ENCODE measurements at regions not wholly inside any gene's neighbourhood (a gene's known extent, or its start where the extent isn't known, plus 50 kb on each side); places are given as distances from the start of the nearest gene placed in this dataset.

- TF ChIP-seq RARB (CRISPR knock-in tag; IDR thresholded peaks at IDR 0.05), result no peak
- TF ChIP-seq TCF4 (CRISPR knock-in tag; IDR thresholded peaks at IDR 0.05; ENCODE audit: borderline replicate concordance), result no peak
- no peak for TF ChIP-seq PATZ1 (CRISPR knock-in tag; IDR thresholded peaks at IDR 0.05; ENCODE audit: borderline replicate concordance)
- peak; percentile 20 for ATAC-seq
Observed at GRCh38 chr6:25035174-25035511, 99.4 kb upstream of the RIPOR2 start.

- ATAC-seq, result peak; percentile 39
- TF ChIP-seq SNAI2 (CRISPR knock-in tag; IDR thresholded peaks at IDR 0.05) (no peak), OSR1 (CRISPR knock-in tag; IDR thresholded peaks at IDR 0.05) (no peak), ZNF70 (CRISPR knock-in tag; IDR thresholded peaks at IDR 0.05) (no peak), TOX (CRISPR knock-in tag; IDR thresholded peaks at IDR 0.05; ENCODE audit: borderline replicate concordance) (no peak), CREB5 (CRISPR knock-in tag; IDR thresholded peaks at IDR 0.05; ENCODE audit: low read depth) (no peak), GLIS3 (CRISPR knock-in tag; IDR thresholded peaks at IDR 0.05) (no peak), PATZ1 (CRISPR knock-in tag; IDR thresholded peaks at IDR 0.05; ENCODE audit: borderline replicate concordance) (no peak), CSRNP3 (CRISPR knock-in tag; IDR thresholded peaks at IDR 0.05) (no peak), BACH2 (CRISPR knock-in tag; IDR thresholded peaks at IDR 0.05; ENCODE audit: borderline replicate concordance) (no peak), CSDC2 (CRISPR knock-in tag; IDR thresholded peaks at IDR 0.05) (no peak), PPARA (CRISPR knock-in tag; IDR thresholded peaks at IDR 0.05; ENCODE audit: borderline replicate concordance) (no peak), ISL1 (CRISPR knock-in tag; IDR thresholded peaks at IDR 0.05) (no peak), ZFP3 (CRISPR knock-in tag; IDR thresholded peaks at IDR 0.05) (no peak), ZNF8 (CRISPR knock-in tag; IDR thresholded peaks at IDR 0.05) (no peak), ZC3H10 (CRISPR knock-in tag; IDR thresholded peaks at IDR 0.05) (no peak), TCF4 (CRISPR knock-in tag; IDR thresholded peaks at IDR 0.05; ENCODE audit: borderline replicate concordance) (no peak), ESRRG (CRISPR knock-in tag; IDR thresholded peaks at IDR 0.05) (no peak), ZNF565 (CRISPR knock-in tag; conservative IDR thresholded peaks at IDR 0.05; ENCODE audit: low read depth) (no peak), TSHZ2 (CRISPR knock-in tag; IDR thresholded peaks at IDR 0.05) (no peak)
Observed at GRCh38 chr6:25035512-25036435, 100.0 kb upstream of the RIPOR2 start.

- no peak for ATAC-seq
- TF ChIP-seq ZNF70 (CRISPR knock-in tag; IDR thresholded peaks at IDR 0.05), result no peak
- TF ChIP-seq ZFP30 (CRISPR knock-in tag; IDR thresholded peaks at IDR 0.05), result no peak
- TF ChIP-seq TOX (CRISPR knock-in tag; IDR thresholded peaks at IDR 0.05; ENCODE audit: borderline replicate concordance), result no peak
- TF ChIP-seq ARNTL (CRISPR knock-in tag; IDR thresholded peaks at IDR 0.05; ENCODE audit: borderline replicate concordance, low read depth), result no peak
- no peak for TF ChIP-seq ZFP3 (CRISPR knock-in tag; IDR thresholded peaks at IDR 0.05)
- no peak for TF ChIP-seq CSRNP3 (CRISPR knock-in tag; IDR thresholded peaks at IDR 0.05)
- TF ChIP-seq GLIS3 (CRISPR knock-in tag; IDR thresholded peaks at IDR 0.05), result no peak
- TF ChIP-seq TSHZ2 (CRISPR knock-in tag; IDR thresholded peaks at IDR 0.05), result no peak
- no peak for TF ChIP-seq BACH2 (CRISPR knock-in tag; IDR thresholded peaks at IDR 0.05; ENCODE audit: borderline replicate concordance)
Observed at GRCh38 chr6:25036461-25036860, 100.7 kb upstream of the RIPOR2 start.

All from SK-N-SH treated with all-trans-retinoic acid at 6 μM for 48 hours (cell line).